ENCODE measurements at regions not wholly inside any gene's neighbourhood (a gene's known extent, or its start where the extent isn't known, plus 50 kb on each side); places are given as distances from the start of the nearest gene placed in this dataset.

GRCh38 chr14:65241125-65241752 is 138.9 kb upstream of the MAX start:
- Histone ChIP-seq H3K27me3 (ENCODE audit: low read depth) (no peaks in the 10 kb centered on the region), H3K27ac (replicated peaks) (no peak overlapping the region), H3K36me3 (no peaks in the 10 kb centered on the region), H3K9me3 (replicated peaks) (no peaks in the 10 kb centered on the region), H3K4me3 (no peak overlapping the region), H3K4me1 (peaks cover 32% of the 10 kb centered on the region)
- intact Hi-C loops (cut with micrococcal nuclease): no loop called here
- TF ChIP-seq CTCF (IDR thresholded peaks at IDR 0.05; ENCODE audit: borderline replicate concordance): no peak
- no peak for DNase-seq

GRCh38 chr14:65242732-65243134 is 140.4 kb upstream of the MAX start:
- TF ChIP-seq CTCF (IDR thresholded peaks at IDR 0.05; ENCODE audit: borderline replicate concordance): no peak
- intact Hi-C loops (cut with micrococcal nuclease): no loop called here
- Histone ChIP-seq H3K9me3 (replicated peaks) (peaks cover 3% of the 10 kb centered on the region), H3K4me3 (no peak overlapping the region), H3K27me3 (ENCODE audit: low read depth) (no peaks in the 10 kb centered on the region), H3K36me3 (no peaks in the 10 kb centered on the region), H3K4me1 (peaks cover 23% of the 10 kb centered on the region), H3K27ac (replicated peaks) (no peak overlapping the region)
- DNase-seq: no peak

- Histone ChIP-seq H3K9me3 (replicated peaks) (peaks cover 5% of the 10 kb centered on the region), H3K27ac (replicated peaks) (no peak overlapping the region), H3K4me1 (peaks cover 12% of the 10 kb centered on the region), H3K36me3 (no peaks in the 10 kb centered on the region), H3K4me3 (no peak overlapping the region), H3K27me3 (ENCODE audit: low read depth) (no peaks in the 10 kb centered on the region)
- DNase-seq: no peak
- TF ChIP-seq CTCF (IDR thresholded peaks at IDR 0.05; ENCODE audit: borderline replicate concordance): no peak
- intact Hi-C loops (cut with micrococcal nuclease): no loop called here
Observed at GRCh38 chr14:65243766-65244442, 141.6 kb upstream of the MAX start.

GRCh38 chr14:65249471-65250161 is 147.3 kb upstream of the MAX start:
- no peaks in the 10 kb centered on the region for H3K36me3 ChIP-seq
- H3K27me3 ChIP-seq (ENCODE audit: low read depth): no peaks in the 10 kb centered on the region
- no peak for DNase-seq
- intact Hi-C loops (cut with micrococcal nuclease): no loop called here
- H3K9me3 ChIP-seq (replicated peaks): peaks cover 5% of the 10 kb centered on the region
- no peak overlapping the region for H3K4me3 ChIP-seq
- no peak for TF ChIP-seq CTCF (IDR thresholded peaks at IDR 0.05; ENCODE audit: borderline replicate concordance)
- H3K27ac ChIP-seq (replicated peaks): no peak overlapping the region
- H3K4me1 ChIP-seq: no peaks in the 10 kb centered on the region

- intact Hi-C loops (cut with micrococcal nuclease): no loop called here
Observed at GRCh38 chr14:65250162-65250495, 147.8 kb upstream of the MAX start.

More at GRCh38 chr14:65250162-65250495, 147.8 kb upstream of the MAX start:
- Histone ChIP-seq H3K27me3 (ENCODE audit: low read depth) (no peaks in the 10 kb centered on the region), H3K27ac (replicated peaks) (no peak overlapping the region), H3K4me3 (no peak overlapping the region), H3K4me1 (no peaks in the 10 kb centered on the region), H3K36me3 (no peaks in the 10 kb centered on the region), H3K9me3 (replicated peaks) (peaks cover 5% of the 10 kb centered on the region)
- DNase-seq: no peak
- no peak for TF ChIP-seq CTCF (IDR thresholded peaks at IDR 0.05; ENCODE audit: borderline replicate concordance)
